HG02884 (cell line): ENCODE measurements at regions not wholly inside any gene's neighbourhood (a gene's known extent, or its start where the extent isn't known, plus 50 kb on each side); places are given as distances from the start of the nearest gene placed in this dataset.

Experiments used
- ATAC-seq: cut with Tn5 transposase; IDR thresholded peaks from one replicate; pipeline ENCODE4 v1.9.1; 2021; ENCODE audit warnings: mild to moderate bottlenecking, moderate library complexity; ENCODE audit not compliant: unreplicated experiment

GRCh38 chr22:22044153-22044552, 61.6 kb upstream of the TOP3B start:
- no peak for ATAC-seq

GRCh38 chr22:22043296-22044078, 60.9 kb upstream of the TOP3B start:
- ATAC-seq, result no peak

GRCh38 chr22:22042599-22043295, 60.2 kb upstream of the TOP3B start:
- no peak for ATAC-seq

- ATAC-seq, result no peak
Observed at GRCh38 chr22:22042009-22042408, 59.4 kb upstream of the TOP3B start.

- ATAC-seq, result no peak
Observed at GRCh38 chr22:22040908-22041307, 58.3 kb upstream of the TOP3B start.

- ATAC-seq, result no peak
Observed at GRCh38 chr22:22040472-22040871, 57.9 kb upstream of the TOP3B start.

- no peak for ATAC-seq
Observed at GRCh38 chr22:22039286-22040074, 56.9 kb upstream of the TOP3B start.

- no peak for ATAC-seq
Observed at GRCh38 chr22:22038178-22038880, 55.7 kb upstream of the TOP3B start.

- no peak for ATAC-seq
Observed at GRCh38 chr22:22037740-22038139, 55.2 kb upstream of the TOP3B start.

GRCh38 chr22:22037229-22037628, 54.6 kb upstream of the TOP3B start:
- ATAC-seq, result no peak

GRCh38 chr22:22036588-22036987, 54.0 kb upstream of the TOP3B start:
- no peak for ATAC-seq

GRCh38 chr22:22035771-22036314, 53.3 kb upstream of the TOP3B start:
- no peak for ATAC-seq

GRCh38 chr22:22035203-22035602, 52.6 kb upstream of the TOP3B start:
- ATAC-seq, result no peak

GRCh38 chr22:22034469-22035132, 52.0 kb upstream of the TOP3B start:
- no peak for ATAC-seq

- ATAC-seq, result no peak
Observed at GRCh38 chr22:22033803-22034468, 51.3 kb upstream of the TOP3B start.

GRCh38 chr22:22032906-22033802, 50.6 kb upstream of the TOP3B start:
- no peak for ATAC-seq

- no peak for ATAC-seq
Observed at GRCh38 chr22:22032099-22032905, 49.7 kb upstream of the TOP3B start.
